Esophagus squamous epithelium (tissue), 4 donors: ENCODE measurements at regions not wholly inside any gene's neighbourhood (a gene's known extent, or its start where the extent isn't known, plus 50 kb on each side); places are given as distances from the start of the nearest gene placed in this dataset.

ENCODE experiments used
- CTCF ChIP-seq, 6 experiments: fragments of 450-650 bp in 4 of 6; fragments of 200-600 bp in 2 of 6; sonication (generic) in 2 of 6; IDR thresholded peaks; one replicate each; pipeline ENCODE4 v1.5.1; 2016 to 2019; ENCODE audit warnings: antibody characterized with exemption in 6 of 6, mild to moderate bottlenecking in 4 of 6, moderate library complexity in 4 of 6
- POLR2A ChIP-seq, 4 donors: fragments of 450-650 bp; IDR thresholded peaks; one replicate each; pipeline ENCODE4 v1.6.1; 2017; ENCODE audit warnings: antibody characterized with exemption in 4 of 4, mild to moderate bottlenecking in 4 of 4, moderate library complexity in 3 of 4

GRCh38 chr20:7220755-7221154 is 453.3 kb downstream of the BMP2 start:
- no peak for TF ChIP-seq POLR2A (IDR thresholded peaks at IDR 0.05)
- no peak for TF ChIP-seq CTCF (IDR thresholded peaks at IDR 0.05)
